GM08714 (cell line): ENCODE measurements at regions not wholly inside any gene's neighbourhood (a gene's known extent, or its start where the extent isn't known, plus 50 kb on each side); places are given as distances from the start of the nearest gene placed in this dataset.

Source experiments
- H3K4me3 ChIP-seq: fragments of 200-500 bp; sonication (Bioruptor generic); 2 replicates; pipeline ENCODE4 v1.5.1; 2014; ENCODE audit warnings: mild to moderate bottlenecking, low read length, inconsistent platforms
- ZNF274 ChIP-seq: IDR thresholded peaks from 2 replicates; pipeline ENCODE4 v1.6.1; 2012; ENCODE audit warnings: mild to moderate bottlenecking, low read depth, low read length

DNA sequence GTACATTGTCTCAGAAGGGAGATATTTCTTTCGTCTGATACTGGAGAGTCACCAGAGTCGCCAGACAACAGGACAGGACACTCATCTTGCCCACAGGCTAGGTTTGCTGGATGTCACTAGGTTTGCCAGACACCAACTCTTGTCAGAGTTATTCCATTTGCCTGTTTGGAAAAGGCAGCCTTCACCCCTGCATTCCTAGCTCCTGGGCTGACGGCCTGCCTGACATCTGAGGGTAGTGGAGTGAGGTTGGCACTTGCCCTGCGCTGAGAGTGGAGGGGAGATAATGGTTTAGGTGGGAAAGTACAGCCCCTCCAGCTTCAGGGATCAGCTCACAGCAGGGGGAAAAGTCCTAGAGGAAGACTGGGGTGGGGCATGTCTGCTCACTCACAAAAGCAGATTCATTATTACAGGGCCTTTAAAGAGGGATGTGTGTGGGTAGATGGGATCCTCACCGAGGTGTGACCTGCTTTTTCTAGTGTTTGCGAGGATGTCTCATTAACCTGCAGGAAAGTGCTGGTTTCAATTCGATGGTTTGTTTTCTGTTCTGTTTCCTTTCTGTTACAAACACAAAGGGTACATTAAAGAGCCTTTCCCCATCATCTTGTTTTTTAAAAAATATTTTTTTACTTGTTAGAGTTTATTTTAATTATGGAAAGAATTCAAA is 79.3 kb upstream of the TNS3 start:
- TF ChIP-seq ZNF274, result no peak

GRCh38 chr7:47659664-47660462 is 78.0 kb upstream of the TNS3 start:
- no peak for TF ChIP-seq ZNF274
- no peak overlapping the region for H3K4me3 ChIP-seq

More for the DNA sequence above, 79.3 kb upstream of the TNS3 start:
- no peak overlapping the region for H3K4me3 ChIP-seq

GRCh38 chr7:47658886-47659635 is 77.2 kb upstream of the TNS3 start:
- no peak overlapping the region for H3K4me3 ChIP-seq
- no peak for TF ChIP-seq ZNF274

GRCh38 chr7:47657126-47657525 is 75.2 kb upstream of the TNS3 start:
- no peak for TF ChIP-seq ZNF274
- H3K4me3 ChIP-seq, result no peak overlapping the region

GRCh38 chr7:47654672-47655298 is 72.9 kb upstream of the TNS3 start:
- H3K4me3 ChIP-seq, result no peak overlapping the region
- no peak for TF ChIP-seq ZNF274

- TF ChIP-seq ZNF274, result no peak
- no peak overlapping the region for H3K4me3 ChIP-seq
Observed at GRCh38 chr7:47653550-47654411, 71.9 kb upstream of the TNS3 start.

DNA sequence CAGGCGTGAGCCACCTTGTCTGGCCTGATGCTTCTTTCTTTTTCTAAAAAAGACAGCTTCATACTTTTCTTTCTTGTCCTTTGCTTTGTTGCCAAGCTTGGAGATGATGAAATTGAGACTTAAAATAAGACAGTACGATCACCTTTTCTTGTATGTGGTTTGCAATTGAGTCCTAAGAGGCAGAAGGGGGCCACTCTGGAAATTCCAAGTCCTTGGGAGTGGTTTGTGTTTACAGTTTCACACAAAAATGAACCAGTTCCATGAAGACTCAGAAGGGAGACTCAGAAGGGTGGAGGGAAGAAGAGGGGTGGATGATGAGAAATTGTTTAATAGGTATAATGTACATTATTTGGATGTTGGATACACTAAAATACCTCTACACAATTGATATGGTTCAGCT is 70.7 kb upstream of the TNS3 start:
- no peak overlapping the region for H3K4me3 ChIP-seq
- no peak for TF ChIP-seq ZNF274

DNA sequence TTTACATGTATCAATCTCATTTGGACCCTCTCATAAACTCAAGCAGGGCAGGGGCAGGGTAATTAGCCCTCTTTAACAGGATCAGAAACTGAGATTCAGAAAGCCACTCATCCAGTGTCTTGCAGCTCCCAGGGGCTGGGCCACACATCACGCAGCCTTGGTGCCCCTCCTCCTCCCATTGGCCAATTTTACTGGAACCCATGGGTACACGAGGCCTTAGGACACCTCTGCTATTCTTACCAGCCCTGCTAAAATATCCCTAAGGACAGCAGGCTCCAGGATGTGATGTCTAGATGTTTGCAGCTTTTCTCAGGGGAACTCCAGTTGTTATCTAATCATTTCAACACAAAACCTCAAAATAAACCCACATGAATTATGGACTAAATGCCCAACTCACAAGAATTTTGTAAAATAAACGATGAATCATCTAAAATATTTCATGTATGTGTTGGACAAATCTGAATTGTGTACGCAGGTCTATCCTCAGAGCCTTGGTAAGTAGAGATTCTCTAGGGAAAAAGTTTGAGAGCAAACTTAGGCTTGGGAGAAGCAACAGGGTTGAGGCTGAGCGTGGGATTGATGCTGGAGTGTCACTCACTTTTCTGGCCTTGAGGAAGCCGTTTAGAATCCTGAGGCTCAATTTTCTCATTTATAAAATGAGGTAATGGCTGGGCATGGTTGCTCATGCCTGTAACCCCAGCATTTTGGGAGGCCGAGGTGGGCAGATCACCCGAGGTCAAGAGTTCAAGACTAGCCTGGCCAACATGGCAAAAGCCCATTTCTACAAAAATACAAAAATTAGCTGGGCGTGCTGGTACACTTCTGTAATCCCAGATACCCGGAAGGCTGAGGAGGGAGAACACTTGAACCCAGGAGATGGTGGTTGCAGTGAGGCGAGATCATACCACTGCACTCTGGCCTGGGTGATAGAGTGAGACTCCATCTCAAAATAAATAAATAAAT is 69.7 kb upstream of the TNS3 start:
- TF ChIP-seq ZNF274, result no peak
- no peak overlapping the region for H3K4me3 ChIP-seq

DNA sequence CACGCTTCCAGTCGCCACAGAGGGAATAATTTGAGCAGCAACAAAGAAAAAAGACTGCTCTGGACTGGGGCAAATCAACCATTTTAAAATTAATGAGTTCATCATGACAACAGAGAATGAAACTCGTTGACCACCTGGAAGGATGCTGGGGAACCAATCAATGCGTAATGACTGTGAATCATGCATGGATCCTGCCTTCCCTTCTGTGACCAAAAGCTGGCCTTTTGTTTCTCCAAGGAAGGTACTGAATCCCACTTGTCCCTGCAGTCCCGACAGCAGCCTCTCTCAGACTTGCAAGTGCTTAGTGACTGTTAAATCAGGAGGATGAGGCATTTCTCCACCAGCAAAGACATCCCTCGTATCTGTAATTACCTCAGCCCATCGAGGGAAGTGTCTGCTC is 68.0 kb upstream of the TNS3 start:
- H3K4me3 ChIP-seq, result no peak overlapping the region
- TF ChIP-seq ZNF274, result no peak

- H3K4me3 ChIP-seq, result no peak overlapping the region
- TF ChIP-seq ZNF274, result no peak
Observed at GRCh38 chr7:47648275-47648925, 66.5 kb upstream of the TNS3 start.

DNA sequence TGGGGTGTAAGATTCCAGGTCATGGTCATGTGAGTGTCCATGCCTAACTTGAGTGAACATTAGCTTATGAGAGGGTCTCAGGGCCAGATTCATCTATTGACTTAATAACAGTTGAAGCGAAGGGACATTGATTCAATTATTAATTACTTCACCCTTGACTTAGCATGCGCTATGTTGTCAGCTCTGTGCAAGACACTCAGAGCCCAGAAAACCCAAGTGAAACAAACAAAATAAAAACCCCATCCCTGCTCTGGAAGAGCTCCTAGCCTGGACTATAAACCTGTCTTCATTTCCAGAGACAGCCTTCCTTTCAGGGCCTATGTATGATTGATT is 66.0 kb upstream of the TNS3 start:
- TF ChIP-seq ZNF274, result no peak
- H3K4me3 ChIP-seq, result no peak overlapping the region

DNA sequence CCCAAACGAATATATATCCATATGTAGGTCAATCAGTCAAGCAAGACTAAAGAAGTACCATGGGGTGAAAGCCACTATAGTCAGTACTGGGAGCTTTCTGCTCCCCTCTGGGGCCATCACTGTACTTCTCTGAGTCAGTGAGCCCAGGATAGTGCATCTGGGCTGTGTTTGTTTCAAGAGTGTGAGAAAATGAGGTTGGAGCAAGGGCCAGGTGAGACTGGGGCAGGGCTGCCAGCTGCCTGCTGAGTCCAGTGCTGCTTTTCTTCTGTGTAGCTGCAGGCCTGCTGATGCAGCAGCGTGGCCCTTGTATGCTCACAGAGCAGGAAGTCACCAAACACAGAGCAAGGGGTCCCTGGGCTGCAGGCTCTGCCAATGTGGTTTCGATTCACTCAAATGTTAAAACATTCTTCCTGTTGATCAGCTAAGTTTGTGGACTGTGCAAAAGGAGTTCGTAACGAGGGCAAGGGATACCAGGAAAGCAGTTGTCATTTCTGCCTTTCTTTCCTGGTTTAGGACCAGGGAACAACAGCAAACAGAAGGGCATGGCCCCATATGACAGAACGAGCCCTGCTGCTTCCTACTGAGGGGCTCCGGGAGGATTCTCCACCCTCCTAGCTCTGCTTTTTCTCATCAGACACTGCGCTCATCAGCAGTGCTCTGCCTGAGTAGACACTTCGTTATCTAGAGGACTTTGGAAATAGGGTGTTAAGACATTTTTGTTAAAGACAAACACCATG is 65.4 kb upstream of the TNS3 start:
- TF ChIP-seq ZNF274, result no peak
- H3K4me3 ChIP-seq, result no peak overlapping the region
